ENCODE measurements at regions not wholly inside any gene's neighbourhood (a gene's known extent, or its start where the extent isn't known, plus 50 kb on each side); places are given as distances from the start of the nearest gene placed in this dataset.

DNA sequence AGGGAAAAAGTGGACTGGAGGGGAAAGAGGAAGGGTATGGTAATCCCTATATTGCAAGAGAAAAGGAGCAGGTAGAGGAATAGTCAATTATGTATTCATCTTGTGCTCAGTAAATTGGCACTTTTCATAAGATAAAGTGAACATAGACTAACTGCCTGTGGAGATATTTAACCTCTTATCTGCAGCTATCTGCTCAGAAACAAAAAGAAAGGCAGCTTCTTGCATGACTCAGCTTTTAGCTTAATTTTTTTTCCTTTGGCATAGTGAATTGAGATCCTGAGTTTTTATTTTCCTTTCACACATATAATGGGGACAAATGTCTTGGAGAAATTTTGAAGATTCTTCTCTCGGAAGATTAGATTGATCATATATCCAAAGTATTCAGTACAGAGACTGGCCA, 127.6 kb upstream of the F3 start:
- no peak overlapping the region for H3K4me3 ChIP-seq (ENCODE audit: control insufficient read depth in 2 of 3, extremely low read depth in 1 of 3, insufficient read depth in 2 of 3, low read depth in 1 of 3, low read length in 3 of 3)
- no peaks in the 10 kb centered on the region for H3K79me2 ChIP-seq (ENCODE audit: control insufficient read depth, insufficient read depth, low read length)
- no peaks in the 10 kb centered on the region for H3K27me3 ChIP-seq (ENCODE audit: control insufficient read depth, extremely low read depth, insufficient read depth, low read length)
- no peak overlapping the region for H3K9ac ChIP-seq (ENCODE audit: control insufficient read depth, extremely low read depth, insufficient read depth, low read length)
- no peak overlapping the region for H3K4me2 ChIP-seq (ENCODE audit: control insufficient read depth, extremely low read depth, insufficient read depth, low read depth, low read length)
- H3K4me1 ChIP-seq (ENCODE audit: control insufficient read depth, extremely low read depth, insufficient read depth, low read length), result no peaks in the 10 kb centered on the region
- no peak overlapping the region for H2AFZ ChIP-seq (ENCODE audit: control insufficient read depth, low read length)
- dilution Hi-C loops (cut with MboI; ENCODE audit: extremely low pct_ligation_motif_present, low sequenced_read_pairs), result no loop called here
- H3K9me1 ChIP-seq (ENCODE audit: control insufficient read depth, extremely low read depth, insufficient read depth, low read length), result no peaks in the 10 kb centered on the region
- DNase-seq (ENCODE audit: low read depth, low spot score) (no peak), FAIRE-seq (peak; percentile 75)
- no peak overlapping the region for H3K27ac ChIP-seq (ENCODE audit: control insufficient read depth, insufficient read depth, low read length)
- TF ChIP-seq, protein P1, sequence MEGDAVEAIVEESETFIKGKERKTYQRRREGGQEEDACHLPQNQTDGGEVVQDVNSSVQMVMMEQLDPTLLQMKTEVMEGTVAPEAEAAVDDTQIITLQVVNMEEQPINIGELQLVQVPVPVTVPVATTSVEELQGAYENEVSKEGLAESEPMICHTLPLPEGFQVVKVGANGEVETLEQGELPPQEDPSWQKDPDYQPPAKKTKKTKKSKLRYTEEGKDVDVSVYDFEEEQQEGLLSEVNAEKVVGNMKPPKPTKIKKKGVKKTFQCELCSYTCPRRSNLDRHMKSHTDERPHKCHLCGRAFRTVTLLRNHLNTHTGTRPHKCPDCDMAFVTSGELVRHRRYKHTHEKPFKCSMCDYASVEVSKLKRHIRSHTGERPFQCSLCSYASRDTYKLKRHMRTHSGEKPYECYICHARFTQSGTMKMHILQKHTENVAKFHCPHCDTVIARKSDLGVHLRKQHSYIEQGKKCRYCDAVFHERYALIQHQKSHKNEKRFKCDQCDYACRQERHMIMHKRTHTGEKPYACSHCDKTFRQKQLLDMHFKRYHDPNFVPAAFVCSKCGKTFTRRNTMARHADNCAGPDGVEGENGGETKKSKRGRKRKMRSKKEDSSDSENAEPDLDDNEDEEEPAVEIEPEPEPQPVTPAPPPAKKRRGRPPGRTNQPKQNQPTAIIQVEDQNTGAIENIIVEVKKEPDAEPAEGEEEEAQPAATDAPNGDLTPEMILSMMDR (optimal IDR thresholded peaks at IDR 0.05 in 1 of 3, IDR thresholded peaks at IDR 0.05 in 1 of 3, conservative IDR thresholded peaks at IDR 0.05 in 1 of 3; ENCODE audit: extremely low read depth in 1 of 3, insufficient read depth in 2 of 3, low read length in 3 of 3), result no peak
- TF ChIP-seq EZH2 (IDR thresholded peaks at IDR 0.05; ENCODE audit: low read length), result no peak
- H4K20me1 ChIP-seq (ENCODE audit: control insufficient read depth, extremely low read depth, insufficient read depth, low read length), result no peaks in the 10 kb centered on the region
- H3K36me3 ChIP-seq (ENCODE audit: control insufficient read depth in 2 of 2, extremely low read depth in 1 of 2, insufficient read depth in 2 of 2, low read length in 2 of 2), result no peaks in the 10 kb centered on the region
- no peaks in the 10 kb centered on the region for H3K9me3 ChIP-seq (ENCODE audit: control insufficient read depth, low read depth, low read length)

GRCh38 chr1:94668528-94668927, 127.0 kb upstream of the F3 start:
- Histone ChIP-seq H3K4me2 (ENCODE audit: control insufficient read depth, extremely low read depth, insufficient read depth, low read depth, low read length) (no peak overlapping the region), H3K36me3 (ENCODE audit: control insufficient read depth in 2 of 2, extremely low read depth in 1 of 2, insufficient read depth in 2 of 2, low read length in 2 of 2) (no peaks in the 10 kb centered on the region), H3K27me3 (ENCODE audit: control insufficient read depth, extremely low read depth, insufficient read depth, low read length) (no peaks in the 10 kb centered on the region), H3K9ac (ENCODE audit: control insufficient read depth, extremely low read depth, insufficient read depth, low read length) (no peak overlapping the region), H3K79me2 (ENCODE audit: control insufficient read depth, insufficient read depth, low read length) (no peaks in the 10 kb centered on the region), H3K4me1 (ENCODE audit: control insufficient read depth, extremely low read depth, insufficient read depth, low read length) (no peaks in the 10 kb centered on the region), H3K4me3 (ENCODE audit: control insufficient read depth in 2 of 3, extremely low read depth in 1 of 3, insufficient read depth in 2 of 3, low read depth in 1 of 3, low read length in 3 of 3) (no peak overlapping the region), H2AFZ (ENCODE audit: control insufficient read depth, low read length) (no peak overlapping the region), H3K9me1 (ENCODE audit: control insufficient read depth, extremely low read depth, insufficient read depth, low read length) (no peaks in the 10 kb centered on the region), H3K9me3 (ENCODE audit: control insufficient read depth, low read depth, low read length) (no peaks in the 10 kb centered on the region), H4K20me1 (ENCODE audit: control insufficient read depth, extremely low read depth, insufficient read depth, low read length) (no peaks in the 10 kb centered on the region), H3K27ac (ENCODE audit: control insufficient read depth, insufficient read depth, low read length) (no peak overlapping the region)
- DNase-seq (ENCODE audit: low read depth, low spot score), result no peak
- no peak for TF ChIP-seq EZH2 (IDR thresholded peaks at IDR 0.05; ENCODE audit: low read length)
- TF ChIP-seq, protein P1 (optimal IDR thresholded peaks at IDR 0.05 in 1 of 3, IDR thresholded peaks at IDR 0.05 in 1 of 3, conservative IDR thresholded peaks at IDR 0.05 in 1 of 3; ENCODE audit: extremely low read depth in 1 of 3, insufficient read depth in 2 of 3, low read length in 3 of 3), result no peak
- dilution Hi-C loops (cut with MboI; ENCODE audit: extremely low pct_ligation_motif_present, low sequenced_read_pairs), result no loop called here
- FAIRE-seq, result no peak
